ENCODE measurements at regions not wholly inside any gene's neighbourhood (a gene's known extent, or its start where the extent isn't known, plus 50 kb on each side); places are given as distances from the start of the nearest gene placed in this dataset.

- no peak for TF ChIP-seq EP300 (IDR thresholded peaks at IDR 0.05; ENCODE audit: borderline replicate concordance in 1 of 2, low read depth in 2 of 2, low read length in 2 of 2)
- no peak for TF ChIP-seq TAF1 (IDR thresholded peaks at IDR 0.05; ENCODE audit: low read depth, low read length)
- TF ChIP-seq TEAD4 (IDR thresholded peaks at IDR 0.05; ENCODE audit: low read depth, low read length): no peak
- no peak for TF ChIP-seq ASH2L (IDR thresholded peaks at IDR 0.05; ENCODE audit: low read length)
- TF ChIP-seq SP1 (IDR thresholded peaks at IDR 0.05; ENCODE audit: low read depth, low read length): no peak
- no peak for TF ChIP-seq TAF7 (optimal IDR thresholded peaks at IDR 0.05; ENCODE audit: borderline replicate concordance, low read depth, low read length)
- TF ChIP-seq SAP30 (IDR thresholded peaks at IDR 0.05; ENCODE audit: insufficient read depth, insufficient replicate concordance, low read length): no peak
Measured at GRCh38 chr3:54020436-54020835, 101.9 kb upstream of the CACNA2D3 start (continued).

Measured in H1 (cell line).